K562 (cell line): ENCODE measurements at regions not wholly inside any gene's neighbourhood (a gene's known extent, or its start where the extent isn't known, plus 50 kb on each side); places are given as distances from the start of the nearest gene placed in this dataset.

Source experiments
- ATAC-seq: fragments of 200-7000 bp; cut with Tn5 transposase; 3 replicates; pipeline ENCODE4 v1.9.1; 2020; ENCODE audit warnings: moderate library complexity
- BruUV-seq: library from RNA; stranded (reverse); fragments of 400-500 nt; replicated peaks from 2 replicates; lab custom pipeline; 2021; lab: Mats Ljungman, UMichigan
- CTCF ChIA-PET: fragments of 300-600 bp; formaldehyde crosslinking; extraction: SDS; loops from one replicate; lab custom pipeline; 2021; ENCODE audit warnings: low intra/inter-chr PET ratio; lab: Yijun Ruan, JAX
- POLR2A ChIA-PET: fragments of 300-600, 350-650 bp; sonication (Branson Sonifier 250); formaldehyde crosslinking; extraction: SDS; loops from one replicate; lab custom pipeline; 2021; ENCODE audit warnings: antibody characterized with exemption, inconsistent platforms; lab: Yijun Ruan, JAX
- DNase-seq, 4 experiments: peaks; one replicate each; pipeline versions ENCODE4 v3.0.0 to v3.0.0-alpha.2; 2011 to 2018; ENCODE audit warnings: low spot score in 3 of 4, mixed read lengths in 3 of 4; ENCODE audit errors: extremely low read depth in 1 of 4
- FAIRE-seq: peaks from 2 replicates; lab custom pipeline; 2011; peaks lifted over from hg19 to GRCh38; lab: Jason Lieb, UNC
- H2AFZ ChIP-seq: 2 replicates; pipeline ENCODE4 v1.6.0; 2011; ENCODE audit warnings: low read depth, low read length, control low read depth, inconsistent platforms
- H3K27ac ChIP-seq: fragments of 200-600 bp; 3 replicates; pipeline ENCODE4 v1.8.0; 2011; ENCODE audit warnings: low read depth, mild to moderate bottlenecking, control low read depth, inconsistent platforms, low read length, moderate library complexity, mixed read lengths; ENCODE audit errors: extremely low read depth
- H3K27me3 ChIP-seq, 2 experiments: fragments of 300-600 bp in 1 of 2; 2 replicates in 1 of 2; 3 replicates in 1 of 2; pipeline versions ENCODE4 v1.6.0 to v1.8.0; 2011; ENCODE audit warnings: inconsistent platforms in 2 of 2, low read length in 2 of 2, mild to moderate bottlenecking in 1 of 2, mixed read lengths in 1 of 2, moderate library complexity in 1 of 2; ENCODE audit not compliant: control insufficient read depth in 2 of 2, insufficient read depth in 2 of 2
- H3K36me3 ChIP-seq: fragments of 300-600 bp; 3 replicates; pipeline ENCODE4 v1.8.0; 2011; ENCODE audit warnings: mild to moderate bottlenecking, low read length, inconsistent platforms; ENCODE audit not compliant: control insufficient read depth, insufficient read depth
- H3K4me1 ChIP-seq, 2 experiments: fragments of 200-600 bp in 1 of 2; replicated peaks in 1 of 2; 2 replicates in 1 of 2; 3 replicates in 1 of 2; pipeline versions ENCODE4 v1.5.1 to v1.8.0; 2011; ENCODE audit warnings: inconsistent platforms in 2 of 2, low read length in 2 of 2, mild to moderate bottlenecking in 1 of 2, mixed read lengths in 1 of 2, moderate library complexity in 1 of 2; ENCODE audit not compliant: control insufficient read depth in 2 of 2, insufficient read depth in 2 of 2
- H3K4me2 ChIP-seq: 2 replicates; pipeline ENCODE4 v1.6.1; 2011; ENCODE audit warnings: low read length, control low read depth, inconsistent platforms, mixed read lengths; ENCODE audit not compliant: insufficient read depth
- H3K4me3 ChIP-seq: fragments of 200-600 bp; sonication (generic), shearing (Covaris generic); 2 replicates; pipeline ENCODE4 v1.5.1; 2016; ENCODE audit warnings: control low read depth, inconsistent platforms
- H3K79me2 ChIP-seq: fragments of 200-600 bp; 3 replicates; pipeline ENCODE4 v1.8.0; 2011; ENCODE audit warnings: low read length, inconsistent platforms; ENCODE audit not compliant: control insufficient read depth, insufficient read depth
- H3K9ac ChIP-seq, 2 experiments: 2 replicates each; pipeline versions ENCODE4 v1.6.0 to v1.6.1; 2011; ENCODE audit warnings: low read depth in 2 of 2, low read length in 2 of 2, control low read depth in 1 of 2, inconsistent platforms in 1 of 2, mild to moderate bottlenecking in 1 of 2, mixed read lengths in 1 of 2; ENCODE audit not compliant: insufficient read depth in 1 of 2
- H3K9me1 ChIP-seq: one replicate; pipeline ENCODE4 v1.6.0; 2011; ENCODE audit warnings: inconsistent platforms, mild to moderate bottlenecking, low read length, moderate library complexity; ENCODE audit not compliant: control insufficient read depth, insufficient read depth
- H3K9me3 ChIP-seq: replicated peaks from 2 replicates; pipeline ENCODE4 v1.5.1; 2011; ENCODE audit warnings: low read depth, low read length, inconsistent platforms; ENCODE audit not compliant: control insufficient read depth, insufficient read depth
- H4K20me1 ChIP-seq: replicated peaks from 2 replicates; pipeline ENCODE4 v1.6.1; 2011; ENCODE audit warnings: low read length, inconsistent platforms, mixed read lengths; ENCODE audit not compliant: control insufficient read depth, insufficient read depth
- BRCA1 ChIP-seq, 2 experiments: fragments of 450-650 bp in 1 of 2; sonication (generic) in 1 of 2; formaldehyde crosslinking in 1 of 2; IDR thresholded peaks; 2 replicates each; pipeline versions ENCODE4 v1.5.0 to v1.6.1; 2017 to 2020; ENCODE audit warnings: mild to moderate bottlenecking in 1 of 2, missing genetic modification reagents in 1 of 2
- MAZ ChIP-seq, 2 experiments: fragments of 450-650 bp in 1 of 2; sonication (generic) in 1 of 2; formaldehyde crosslinking; IDR thresholded peaks in 1 of 2; conservative IDR thresholded peaks in 1 of 2; 2 replicates each; pipeline versions ENCODE4 v1.4.0 to v1.5.0; 2020; ENCODE audit warnings: mild to moderate bottlenecking in 1 of 2, missing genetic modification reagents in 1 of 2
- NUFIP1 ChIP-seq: fragments of 450-650 bp; IDR thresholded peaks from 2 replicates; pipeline ENCODE4 v1.6.1; 2018; ENCODE audit not compliant: partially characterized antibody
- PHF21A ChIP-seq: fragments of 450-650 bp; IDR thresholded peaks from 2 replicates; pipeline ENCODE4 v1.6.1; 2017; ENCODE audit warnings: low read depth, borderline replicate concordance
- PHF8 ChIP-seq: fragments of 200-600 bp; sonication (generic); IDR thresholded peaks from 2 replicates; pipeline ENCODE4 v1.6.1; 2012; ENCODE audit warnings: mixed run types, mild to moderate bottlenecking, inconsistent platforms, low read length, moderate library complexity, borderline replicate concordance
- TAF9B ChIP-seq: fragments of 450-650 bp; IDR thresholded peaks from 2 replicates; pipeline ENCODE4 v1.6.1; 2018; ENCODE audit warnings: mild to moderate bottlenecking; ENCODE audit not compliant: partially characterized antibody
- TBL1XR1 ChIP-seq, 2 experiments: IDR thresholded peaks; 2 replicates each; pipeline ENCODE4 v1.6.1; 2012; ENCODE audit warnings: improper control_type of control experiment in 2 of 2, low read length in 2 of 2, mild to moderate bottlenecking in 1 of 2
- TBP ChIP-seq: optimal IDR thresholded peaks from 2 replicates; pipeline ENCODE3; 2011; ENCODE audit warnings: low read depth, low read length, improper control_type of control experiment
- ZNF133 ChIP-seq: fragments of 250-450 bp; sonication (Bioruptor Pico); IDR thresholded peaks from 2 replicates; pipeline ENCODE4 v1.4.0; 2020; ENCODE audit warnings: mild to moderate bottlenecking
- ZNF253 ChIP-seq: fragments of 250-450 bp; sonication (Bioruptor Pico); conservative IDR thresholded peaks from 2 replicates; pipeline ENCODE4 v1.6.1; 2021; ENCODE audit warnings: mild to moderate bottlenecking
- WGBS: fragments of 100-300 bp; shearing (Covaris generic); methylation state at CpG from one replicate; pipeline ENCODE4 v1.1.6; 2016; ENCODE audit warnings: low coverage, mixed read lengths; ENCODE audit not compliant: insufficient coverage; ENCODE audit errors: missing lambda C conversion rate; 5-methylcytosine and 5-hydroxymethylcytosine counted together
- in situ Hi-C: fragments of 300-500 bp; cut with MboI; formaldehyde crosslinking; loops from 4 replicates; pipeline ENCODE4 v1.15.0; 2018; ENCODE audit warnings: inconsistent platforms, mixed read lengths
- intact Hi-C: fragments of 100-400 bp; cut with micrococcal nuclease; formaldehyde crosslinking; loops from 2 replicates; pipeline ENCODE4 v1.14.2; 2022
- TF ChIP-seq, protein P1 (sequence below): fragments of 450-650 bp; formaldehyde crosslinking; IDR thresholded peaks from 2 replicates; pipeline ENCODE4 v1.4.0; 2022; ENCODE audit warnings: missing genetic modification characterization

DNA sequence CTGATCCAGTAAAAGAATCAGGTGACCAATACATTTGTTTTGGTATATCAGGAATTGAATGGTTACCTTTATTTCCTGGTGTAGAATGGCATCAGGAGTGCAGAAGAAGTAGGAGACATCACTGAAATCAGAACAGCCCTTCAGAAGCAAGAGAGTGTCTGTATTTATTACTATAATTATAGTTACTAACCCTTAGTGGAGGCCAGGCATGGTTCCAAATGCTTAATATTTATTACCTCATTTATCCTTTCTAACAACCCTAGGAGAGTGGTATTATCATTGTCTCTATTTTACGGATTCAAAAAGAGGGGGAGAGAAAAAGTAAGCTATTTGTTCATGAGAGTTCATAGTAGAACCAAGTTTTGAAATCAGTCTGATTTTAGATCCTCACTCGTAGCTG is 1292.9 kb downstream of the PCDH9 start:
- POLR2A ChIA-PET, result no interaction called here
- Histone ChIP-seq H3K27me3 (no peaks in the 10 kb centered on the region), H4K20me1 (no peaks in the 10 kb centered on the region), H3K9me3 (no peaks in the 10 kb centered on the region), H3K79me2 (no peaks in the 10 kb centered on the region), H3K4me3 (no peak overlapping the region), H3K27ac (no peak overlapping the region), H3K36me3 (no peaks in the 10 kb centered on the region), H3K4me2 (no peak overlapping the region), H3K4me1 (no peaks in the 10 kb centered on the region), H2AFZ (no peak overlapping the region), H3K9ac (no peak overlapping the region), H3K9me1 (no peaks in the 10 kb centered on the region)
- WGBS, result 31% methylated on average over 2 of the region's 2 CpGs
- CTCF ChIA-PET, result no interaction called here
- in situ Hi-C loops (no loop called here), intact Hi-C loops (no loop called here)
- no peak for ATAC-seq
- TF ChIP-seq TBP (no peak), PHF21A (no peak), TAF9B (no peak), ZNF133 (CRISPR knock-in tag) (no peak), PHF8 (no peak), BRCA1 (IDR thresholded peaks at IDR 0.05) (no peak), BRCA1 (CRISPR knock-in tag; IDR thresholded peaks at IDR 0.05) (no peak), ZNF253 (CRISPR knock-in tag) (no peak), MAZ (CRISPR knock-in tag; conservative IDR thresholded peaks at IDR 0.05 in 1 of 2, IDR thresholded peaks at IDR 0.05 in 1 of 2) (no peak), NUFIP1 (no peak), TBL1XR1 (IDR thresholded peaks at IDR 0.05; ENCODE audit: low read length in 2 of 2) (no peak)
- TF ChIP-seq, protein P1, sequence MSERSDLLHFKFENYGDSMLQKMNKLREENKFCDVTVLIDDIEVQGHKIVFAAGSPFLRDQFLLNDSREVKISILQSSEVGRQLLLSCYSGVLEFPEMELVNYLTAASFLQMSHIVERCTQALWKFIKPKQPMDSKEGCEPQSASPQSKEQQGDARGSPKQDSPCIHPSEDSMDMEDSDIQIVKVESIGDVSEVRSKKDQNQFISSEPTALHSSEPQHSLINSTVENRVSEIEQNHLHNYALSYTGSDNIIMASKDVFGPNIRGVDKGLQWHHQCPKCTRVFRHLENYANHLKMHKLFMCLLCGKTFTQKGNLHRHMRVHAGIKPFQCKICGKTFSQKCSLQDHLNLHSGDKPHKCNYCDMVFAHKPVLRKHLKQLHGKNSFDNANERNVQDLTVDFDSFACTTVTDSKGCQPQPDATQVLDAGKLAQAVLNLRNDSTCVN (CRISPR knock-in tag), result no peak
- BruUV-seq, result no TSS peak
- no peak for DNase-seq
- no peak for FAIRE-seq
